Caco-2 (cell line): ENCODE measurements at regions not wholly inside any gene's neighbourhood (a gene's known extent, or its start where the extent isn't known, plus 50 kb on each side); places are given as distances from the start of the nearest gene placed in this dataset.

ENCODE experiments used
- BruUV-seq: library from RNA; stranded (reverse); fragments of 400-500 nt; replicated peaks from 2 replicates; lab custom pipeline; 2021; lab: Mats Ljungman, UMichigan
- CTCF ChIA-PET: fragments of 300-600 bp; sonication (Branson Sonifier 250); formaldehyde crosslinking; loops from one replicate; lab custom pipeline; 2022; ENCODE audit warnings: antibody characterized with exemption; lab: Charles Lee
- POLR2A ChIA-PET: fragments of 300-600 bp; sonication (Branson Sonifier 250); formaldehyde crosslinking; loops from one replicate; lab custom pipeline; 2022; ENCODE audit warnings: antibody characterized with exemption; lab: Charles Lee
- DNase-seq, 2 experiments: peaks; one replicate each; pipeline versions ENCODE4 v3.0.0 to v3.0.0-alpha.2; 2020 to 2022
- H3K27me3 ChIP-seq: replicated peaks from 2 replicates; pipeline ENCODE4 v1.6.0; 2011; ENCODE audit warnings: low read length; ENCODE audit not compliant: control insufficient read depth, insufficient read depth
- H3K36me3 ChIP-seq: 2 replicates; pipeline ENCODE4 v1.5.1; 2011; ENCODE audit warnings: low read length; ENCODE audit not compliant: control insufficient read depth, insufficient read depth
- H3K4me1 ChIP-seq: fragments of 250-450 bp; sonication (Bioruptor Pico); 2 replicates; pipeline ENCODE4 v1.5.1; 2020; ENCODE audit warnings: mild to moderate bottlenecking
- H3K4me3 ChIP-seq: 2 replicates; pipeline ENCODE4 v1.5.1; 2011; ENCODE audit warnings: low read depth, mild to moderate bottlenecking, control low read depth, low read length
- H3K9me3 ChIP-seq: fragments of 250-450 bp; sonication (Bioruptor Pico); 2 replicates; pipeline ENCODE4 v1.5.1; 2020; ENCODE audit warnings: mild to moderate bottlenecking, moderate library complexity
- H3K27ac Mint-ChIP-seq: one replicate; pipeline ENCODE4 v1.8.0; 2022; ENCODE audit warnings: mixed read lengths; ENCODE audit not compliant: unreplicated experiment
- H3K27me3 Mint-ChIP-seq: one replicate; pipeline ENCODE4 v1.8.0; 2022; ENCODE audit warnings: mixed read lengths; ENCODE audit not compliant: insufficient read depth, unreplicated experiment
- H3K36me3 Mint-ChIP-seq: one replicate; pipeline ENCODE4 v1.8.0; 2022; ENCODE audit warnings: mild to moderate bottlenecking, mixed read lengths; ENCODE audit not compliant: insufficient read depth, unreplicated experiment
- H3K4me1 Mint-ChIP-seq: one replicate; pipeline ENCODE4 v1.8.0; 2022; ENCODE audit warnings: low read depth, mixed read lengths; ENCODE audit not compliant: unreplicated experiment
- H3K4me3 Mint-ChIP-seq: one replicate; pipeline ENCODE4 v1.8.0; 2022; ENCODE audit warnings: mild to moderate bottlenecking, moderate library complexity, mixed read lengths; ENCODE audit not compliant: unreplicated experiment
- H3K9me3 Mint-ChIP-seq: one replicate; pipeline ENCODE4 v1.8.0; 2022; ENCODE audit warnings: mixed read lengths; ENCODE audit not compliant: unreplicated experiment
- CTCF ChIP-seq, 2 experiments: fragments of 200-600 bp in 1 of 2; IDR thresholded peaks; 1 replicate in 1 of 2; 2 replicates in 1 of 2; pipeline versions ENCODE4 v1.5.1 to v1.8.0; 2011 to 2022; ENCODE audit warnings: antibody characterized with exemption in 1 of 2, control low read depth in 1 of 2, inconsistent platforms in 1 of 2, low read depth in 1 of 2, low read length in 1 of 2, mild to moderate bottlenecking in 1 of 2, moderate library complexity in 1 of 2; ENCODE audit not compliant: insufficient read depth in 1 of 2, severe bottlenecking in 1 of 2, unreplicated experiment in 1 of 2
- intact Hi-C: fragments of 100-400 bp; cut with micrococcal nuclease; formaldehyde crosslinking; loops from one replicate; pipeline ENCODE4 v1.10.0; 2022; ENCODE audit not compliant: unreplicated experiment

DNA sequence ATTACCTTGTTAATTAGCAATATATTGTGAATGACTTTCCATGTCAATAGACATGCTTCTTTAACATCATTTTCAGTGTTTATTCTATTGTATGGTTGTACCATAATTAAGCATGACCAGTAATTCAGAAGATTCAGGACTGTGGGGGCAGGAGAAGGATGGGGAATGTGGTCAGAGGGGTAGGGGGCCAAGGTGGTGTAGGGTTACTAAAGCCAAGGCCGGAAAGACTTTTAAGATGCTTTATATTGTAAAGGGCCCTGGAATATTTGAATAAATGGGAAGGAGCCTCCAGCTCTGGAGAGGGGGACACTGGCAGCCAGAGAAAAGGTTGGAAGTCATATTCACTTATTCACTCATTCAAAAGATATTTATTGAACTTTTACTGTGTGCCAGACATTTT is 115.7 kb downstream of the FGF18 start:
- Histone ChIP-seq H3K4me1 (no peaks in the 10 kb centered on the region), H3K4me3 (no peak overlapping the region), H3K9me3 (no peaks in the 10 kb centered on the region), H3K27me3 (no peaks in the 10 kb centered on the region), H3K36me3 (no peaks in the 10 kb centered on the region)
- no TSS peak for BruUV-seq
- DNase-seq, result no peak
- no peak for TF ChIP-seq CTCF (IDR thresholded peaks at IDR 0.05; ENCODE audit: insufficient read depth in 1 of 2, low read depth in 1 of 2, low read length in 1 of 2, severe bottlenecking in 1 of 2, unreplicated experiment in 1 of 2)
- Mint-ChIP-seq H3K9me3 (no peaks in the 10 kb centered on the region), H3K4me3 (no peak overlapping the region), H3K27me3 (peaks cover 13% of the 10 kb centered on the region), H3K4me1 (peaks cover 9% of the 10 kb centered on the region), H3K27ac (no peak overlapping the region), H3K36me3 (no peaks in the 10 kb centered on the region)
- intact Hi-C loops, result no loop called here
- CTCF ChIA-PET, result no interaction called here
- POLR2A ChIA-PET, result no interaction called here

- Histone ChIP-seq H3K4me3 (no peak overlapping the region), H3K27me3 (no peaks in the 10 kb centered on the region; the same call in 1 of the 2 replicates), H3K9me3 (no peaks in the 10 kb centered on the region), H3K36me3 (no peaks in the 10 kb centered on the region), H3K4me1 (no peaks in the 10 kb centered on the region)
- Mint-ChIP-seq H3K27ac (no peak overlapping the region), H3K9me3 (no peaks in the 10 kb centered on the region), H3K4me1 (peaks cover 9% of the 10 kb centered on the region), H3K36me3 (no peaks in the 10 kb centered on the region), H3K27me3 (peaks cover 19% of the 10 kb centered on the region), H3K4me3 (no peak overlapping the region)
- TF ChIP-seq CTCF (IDR thresholded peaks at IDR 0.05; ENCODE audit: insufficient read depth in 1 of 2, low read depth in 1 of 2, low read length in 1 of 2, severe bottlenecking in 1 of 2, unreplicated experiment in 1 of 2), result no peak
- POLR2A ChIA-PET, result no interaction called here
- intact Hi-C loops, result no loop called here
- CTCF ChIA-PET, result no interaction called here
- no TSS peak for BruUV-seq
- no peak for DNase-seq
Observed at GRCh38 chr5:171537070-171537849, 117.8 kb downstream of the FGF18 start.

GRCh38 chr5:171537923-171538537 is 118.6 kb downstream of the FGF18 start:
- Mint-ChIP-seq H3K27ac (no peak overlapping the region), H3K27me3 (peaks cover 19% of the 10 kb centered on the region), H3K36me3 (no peaks in the 10 kb centered on the region), H3K4me1 (peaks cover 9% of the 10 kb centered on the region), H3K4me3 (no peak overlapping the region), H3K9me3 (no peaks in the 10 kb centered on the region)
- BruUV-seq, result no TSS peak
- H3K4me3 ChIP-seq, result no peak overlapping the region
- no peaks in the 10 kb centered on the region for H3K4me1 ChIP-seq
- TF ChIP-seq CTCF (IDR thresholded peaks at IDR 0.05; ENCODE audit: insufficient read depth in 1 of 2, low read depth in 1 of 2, low read length in 1 of 2, severe bottlenecking in 1 of 2, unreplicated experiment in 1 of 2), result no peak
- H3K27me3 ChIP-seq, result no peaks in the 10 kb centered on the region; the same call in 1 of the 2 replicates
- CTCF ChIA-PET, result no interaction called here
- no peaks in the 10 kb centered on the region for H3K9me3 ChIP-seq
- H3K36me3 ChIP-seq, result no peaks in the 10 kb centered on the region
- POLR2A ChIA-PET, result no interaction called here
- intact Hi-C loops, result no loop called here
- DNase-seq, result no peak
